Brain microvascular endothelial cell (primary cell): ENCODE measurements at regions not wholly inside any gene's neighbourhood (a gene's known extent, or its start where the extent isn't known, plus 50 kb on each side); places are given as distances from the start of the nearest gene placed in this dataset.

Experiments
- DNase-seq: peaks from one replicate; pipeline ENCODE4 v3.0.0-alpha.2; 2020
- H3K27ac ChIP-seq: fragments of 250-450 bp; sonication (Bioruptor Pico); 2 replicates; pipeline ENCODE4 v1.5.1; 2020; ENCODE audit warnings: mild to moderate bottlenecking, moderate library complexity
- H3K27me3 ChIP-seq: fragments of 250-450 bp; sonication (Bioruptor Pico); replicated peaks from 2 replicates; pipeline ENCODE4 v1.5.1; 2020; ENCODE audit warnings: mild to moderate bottlenecking
- H3K36me3 ChIP-seq: fragments of 250-450 bp; sonication (Bioruptor Pico); replicated peaks from 2 replicates; pipeline ENCODE4 v1.5.1; 2020; ENCODE audit warnings: mild to moderate bottlenecking
- H3K4me3 ChIP-seq: 2 replicates; pipeline ENCODE4 v1.5.1; 2011; ENCODE audit warnings: low read depth, mild to moderate bottlenecking, control low read depth, low read length, moderate library complexity
- in situ Hi-C: cut with HindIII; loops from 2 replicates; pipeline ENCODE4 v1.10.0; 2017; ENCODE audit warnings: low sequenced_read_pairs, low pct_ligation_motif_present
- TF ChIP-seq, protein P1 (sequence below): IDR thresholded peaks from 2 replicates; pipeline ENCODE4 v1.5.1; 2011; ENCODE audit warnings: low read depth, mild to moderate bottlenecking, moderate library complexity, low read length, control low read depth, inconsistent platforms; ENCODE audit errors: missing control alignments

DNA sequence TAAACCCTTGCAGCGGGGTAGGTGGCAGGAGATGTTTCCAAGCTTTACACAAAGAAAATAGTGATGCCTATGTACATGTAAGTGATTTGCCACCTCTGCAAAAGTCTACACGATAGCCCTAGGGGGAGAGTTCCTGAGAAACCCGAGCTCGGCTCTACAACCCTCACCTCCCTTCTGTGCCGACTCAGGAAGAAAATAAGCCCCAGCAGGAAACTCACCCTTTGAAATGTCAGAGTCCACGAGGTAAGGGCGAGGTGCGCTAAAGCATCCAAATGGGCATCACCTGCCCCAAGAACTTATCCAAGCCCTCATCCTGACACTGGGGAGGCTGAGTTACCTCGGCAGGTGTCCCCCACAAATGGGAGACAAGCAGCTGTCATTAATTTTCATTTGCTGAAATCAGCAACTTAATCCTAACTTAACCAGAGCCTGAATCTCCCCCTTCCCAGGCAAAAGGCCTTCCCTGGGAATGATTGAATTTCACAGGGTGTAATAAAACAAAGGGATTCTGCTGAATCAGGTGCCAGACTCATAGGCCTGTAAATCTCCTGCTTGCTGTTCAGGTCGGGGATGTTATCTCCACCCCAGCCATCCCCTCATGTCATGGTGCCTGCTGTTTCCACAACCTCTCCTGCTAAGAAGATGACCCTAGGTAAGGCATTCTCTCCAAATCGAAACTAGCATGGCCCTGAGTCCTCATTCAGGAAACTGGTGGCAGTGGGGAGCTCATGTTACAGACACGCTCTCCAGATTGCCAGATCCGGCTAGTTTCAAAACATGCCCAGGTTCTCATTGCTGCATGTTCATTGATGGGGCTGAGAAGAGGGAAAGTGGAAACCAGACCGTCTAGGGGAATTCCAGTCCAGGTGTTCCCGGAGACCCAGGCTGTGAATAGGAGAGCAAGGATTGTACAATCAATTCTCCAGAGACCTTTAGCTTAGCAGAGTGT lies 105.3 kb upstream of the KIRREL3 start:
- in situ Hi-C loops = no loop called here
- Histone ChIP-seq H3K36me3 (no peaks in the 10 kb centered on the region), H3K4me3 (no peak overlapping the region), H3K27me3 (no peaks in the 10 kb centered on the region), H3K27ac (no peak overlapping the region)
- no peak for DNase-seq
- TF ChIP-seq, protein P1, sequence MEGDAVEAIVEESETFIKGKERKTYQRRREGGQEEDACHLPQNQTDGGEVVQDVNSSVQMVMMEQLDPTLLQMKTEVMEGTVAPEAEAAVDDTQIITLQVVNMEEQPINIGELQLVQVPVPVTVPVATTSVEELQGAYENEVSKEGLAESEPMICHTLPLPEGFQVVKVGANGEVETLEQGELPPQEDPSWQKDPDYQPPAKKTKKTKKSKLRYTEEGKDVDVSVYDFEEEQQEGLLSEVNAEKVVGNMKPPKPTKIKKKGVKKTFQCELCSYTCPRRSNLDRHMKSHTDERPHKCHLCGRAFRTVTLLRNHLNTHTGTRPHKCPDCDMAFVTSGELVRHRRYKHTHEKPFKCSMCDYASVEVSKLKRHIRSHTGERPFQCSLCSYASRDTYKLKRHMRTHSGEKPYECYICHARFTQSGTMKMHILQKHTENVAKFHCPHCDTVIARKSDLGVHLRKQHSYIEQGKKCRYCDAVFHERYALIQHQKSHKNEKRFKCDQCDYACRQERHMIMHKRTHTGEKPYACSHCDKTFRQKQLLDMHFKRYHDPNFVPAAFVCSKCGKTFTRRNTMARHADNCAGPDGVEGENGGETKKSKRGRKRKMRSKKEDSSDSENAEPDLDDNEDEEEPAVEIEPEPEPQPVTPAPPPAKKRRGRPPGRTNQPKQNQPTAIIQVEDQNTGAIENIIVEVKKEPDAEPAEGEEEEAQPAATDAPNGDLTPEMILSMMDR = no peak

- TF ChIP-seq, protein P1 = no peak
- H3K27ac ChIP-seq = no peak overlapping the region
- no peak for DNase-seq
- H3K27me3 ChIP-seq = no peaks in the 10 kb centered on the region
- in situ Hi-C loops = no loop called here
- no peaks in the 10 kb centered on the region for H3K36me3 ChIP-seq
- no peak overlapping the region for H3K4me3 ChIP-seq
Observed at GRCh38 chr11:127103586-127104388, 103.2 kb upstream of the KIRREL3 start.

DNA sequence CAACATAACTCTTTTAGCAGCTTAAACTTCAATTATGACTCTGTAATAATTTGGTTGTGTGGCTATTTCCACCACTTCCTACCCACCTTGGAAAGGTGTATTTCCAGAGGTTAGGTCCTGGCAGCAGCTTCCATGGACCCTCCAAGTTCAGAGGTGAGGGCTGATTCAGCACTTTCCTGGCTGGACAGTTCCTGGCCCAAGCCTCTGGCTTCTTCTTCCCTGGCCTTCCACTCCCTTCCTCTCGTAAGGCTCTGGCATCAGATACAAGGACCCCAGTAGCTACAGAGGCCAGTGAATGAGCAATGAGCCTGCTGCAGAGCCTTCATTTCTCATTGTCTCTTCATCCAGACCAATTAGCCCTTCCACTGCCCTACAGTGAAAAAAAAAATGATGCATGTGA lies 98.1 kb upstream of the KIRREL3 start:
- in situ Hi-C loops = no loop called here
- DNase-seq = no peak
- Histone ChIP-seq H3K27me3 (no peaks in the 10 kb centered on the region), H3K36me3 (no peaks in the 10 kb centered on the region), H3K27ac (no peak overlapping the region), H3K4me3 (no peak overlapping the region)
- TF ChIP-seq, protein P1 = no peak

- in situ Hi-C loops = no loop called here
- TF ChIP-seq, protein P1 = no peak
- H3K4me3 ChIP-seq = no peak overlapping the region
- no peaks in the 10 kb centered on the region for H3K27me3 ChIP-seq
- no peaks in the 10 kb centered on the region for H3K36me3 ChIP-seq
- DNase-seq = no peak
- no peak overlapping the region for H3K27ac ChIP-seq
Observed at GRCh38 chr11:127080735-127081134, 80.2 kb upstream of the KIRREL3 start.

DNA sequence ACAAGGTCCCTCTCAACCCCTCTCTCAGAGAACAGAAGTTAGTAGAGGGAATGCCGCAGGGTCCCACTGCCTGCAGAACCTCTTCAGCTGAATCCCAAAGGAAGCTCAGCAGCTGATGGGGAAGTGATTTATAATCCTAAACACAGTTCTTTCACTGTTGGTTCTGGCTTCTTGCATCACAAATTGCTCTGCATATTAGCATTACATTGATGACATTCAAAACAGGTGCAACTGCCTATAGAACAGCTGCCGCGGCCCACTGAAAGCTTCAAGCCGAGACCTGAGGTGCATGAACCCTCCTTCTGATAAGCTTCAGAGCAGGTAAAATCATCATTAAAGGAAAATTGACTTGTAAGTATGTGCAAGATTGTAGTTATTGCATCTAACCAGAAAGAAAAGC lies 75.2 kb upstream of the KIRREL3 start:
- H3K27ac ChIP-seq = no peak overlapping the region
- H3K27me3 ChIP-seq = no peaks in the 10 kb centered on the region
- TF ChIP-seq, protein P1 = no peak
- in situ Hi-C loops = no loop called here
- H3K4me3 ChIP-seq = no peak overlapping the region
- no peak for DNase-seq
- no peaks in the 10 kb centered on the region for H3K36me3 ChIP-seq
